Activated naive CD4-positive, alpha-beta T cell treated with anti-CD3 and anti-CD28 coated beads, Interleukin-2, amount 50 U/mL, for 72 hours (primary cell): ENCODE measurements at regions not wholly inside any gene's neighbourhood (a gene's known extent, or its start where the extent isn't known, plus 50 kb on each side); places are given as distances from the start of the nearest gene placed in this dataset.
"Not testable (repeated sequence)": the region's sequence is repeated elsewhere in the genome, so short reads cannot be mapped to it uniquely, and the experiment has no call there.

Source experiments
- ATAC-seq, 2 donors: fragments of 150-1000 bp; cut with Tn5 transposase; 2 replicates each; pipeline ENCODE4 v1.10.0; 2021; ENCODE audit warnings: mild to moderate bottlenecking in 2 of 2, moderate library complexity in 2 of 2
- DNase-seq, 2 donors: peaks; one replicate each; pipeline ENCODE4 v3.0.0; 2021 to 2022; ENCODE audit warnings: low spot score in 2 of 2
- H3K27ac Mint-ChIP-seq, 2 donors: one replicate each; pipeline ENCODE4 v1.8.0; 2022; ENCODE audit warnings: mild to moderate bottlenecking in 2 of 2, mixed read lengths in 2 of 2
- H3K36me3 Mint-ChIP-seq, 2 donors: one replicate each; pipeline ENCODE4 v1.8.0; 2022; ENCODE audit warnings: mixed read lengths in 2 of 2
- H3K9me3 Mint-ChIP-seq, 2 donors: one replicate each; pipeline ENCODE4 v1.8.0; 2022; ENCODE audit warnings: mixed read lengths in 2 of 2

DNA sequence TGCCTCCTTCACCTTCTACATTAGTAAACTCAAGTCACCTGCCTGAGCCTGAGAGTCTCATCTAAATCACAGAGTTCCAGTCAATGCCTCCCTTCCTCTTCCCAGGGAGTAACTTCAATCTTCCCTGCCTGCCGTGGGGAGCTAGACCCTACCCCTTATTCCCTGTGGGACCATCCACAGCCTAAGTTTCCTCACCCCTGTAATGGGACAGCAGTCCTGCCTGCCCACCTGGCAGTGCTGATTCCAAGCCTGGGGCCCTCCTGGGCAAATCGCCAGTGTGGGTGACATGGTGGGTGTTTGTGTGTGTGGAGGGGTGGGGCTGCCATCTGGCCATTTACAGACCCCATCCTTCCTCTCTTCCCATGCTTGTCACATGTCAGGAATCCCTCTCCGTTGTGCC is 258.6 kb downstream of the ANKRD30B start:
- not testable (repeated sequence) for H3K27ac Mint-ChIP-seq, DNase-seq, H3K36me3 Mint-ChIP-seq, ATAC-seq, H3K9me3 Mint-ChIP-seq

- DNase-seq, ATAC-seq: not testable (repeated sequence)
Measured at GRCh38 chr18:15026041-15026440, 278.1 kb downstream of the ANKRD30B start.

GRCh38 chr18:15028037-15028436 is 280.1 kb downstream of the ANKRD30B start:
- not testable (repeated sequence) for H3K36me3 Mint-ChIP-seq, DNase-seq, H3K27ac Mint-ChIP-seq, ATAC-seq, H3K9me3 Mint-ChIP-seq

More at GRCh38 chr18:15026041-15026440, 278.1 kb downstream of the ANKRD30B start:
- H3K36me3 Mint-ChIP-seq, H3K27ac Mint-ChIP-seq, H3K9me3 Mint-ChIP-seq: not testable (repeated sequence)

- not testable (repeated sequence) for DNase-seq, H3K9me3 Mint-ChIP-seq, H3K36me3 Mint-ChIP-seq, H3K27ac Mint-ChIP-seq, ATAC-seq
Measured at GRCh38 chr18:15060279-15060880, 312.4 kb downstream of the ANKRD30B start.

DNA sequence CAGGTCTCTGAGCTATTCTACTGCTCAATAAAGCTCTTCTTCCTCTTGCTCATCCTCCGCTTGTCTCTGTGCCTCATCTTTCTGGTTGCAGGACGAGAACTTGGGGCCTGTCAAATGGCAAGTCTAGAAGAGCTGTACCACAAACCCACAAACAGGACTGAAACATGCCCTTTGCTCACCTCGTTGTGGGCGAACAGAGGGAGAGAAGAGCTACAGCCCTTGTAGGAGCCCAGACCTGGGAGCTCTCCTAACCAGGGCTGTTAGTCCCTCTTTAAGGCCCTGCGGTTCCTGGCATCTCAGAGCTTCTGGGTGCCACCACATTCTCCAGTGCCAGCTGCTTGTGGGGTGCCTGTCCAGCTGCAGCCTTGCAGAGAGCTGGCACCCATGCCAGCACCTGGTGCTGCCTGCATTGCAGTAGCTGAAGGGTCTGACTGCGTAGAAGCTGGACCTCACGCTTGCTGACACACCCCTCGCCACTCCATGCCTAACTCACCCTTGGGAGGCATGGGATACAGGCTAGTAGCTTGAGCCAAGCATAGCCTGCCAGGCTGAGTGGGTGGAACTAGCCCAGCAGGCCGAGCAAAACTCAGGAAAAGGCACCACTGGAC is 313.4 kb downstream of the ANKRD30B start:
- H3K36me3 Mint-ChIP-seq, H3K27ac Mint-ChIP-seq, DNase-seq, H3K9me3 Mint-ChIP-seq, ATAC-seq: not testable (repeated sequence)

DNA sequence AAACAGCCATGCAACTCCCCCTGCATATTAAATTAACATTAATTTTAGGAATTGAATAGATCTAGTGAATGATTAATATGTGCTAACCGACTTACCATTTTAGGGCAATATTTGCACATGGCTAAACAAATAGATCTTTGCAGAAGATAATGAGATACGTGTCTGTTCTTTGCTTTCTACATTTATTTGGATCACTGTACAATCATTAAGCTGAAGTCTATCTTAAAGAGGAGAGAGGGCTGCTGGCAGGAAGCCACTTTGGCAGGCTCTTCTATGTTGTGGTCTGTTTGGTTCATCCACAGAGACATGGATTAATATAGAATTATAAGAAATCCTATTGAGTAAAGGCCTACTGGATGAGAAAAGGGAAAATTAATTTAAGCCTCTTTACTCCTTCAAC is 318.5 kb downstream of the ANKRD30B start:
- H3K27ac Mint-ChIP-seq, DNase-seq, H3K36me3 Mint-ChIP-seq, ATAC-seq, H3K9me3 Mint-ChIP-seq: not testable (repeated sequence)

- not testable (repeated sequence) for H3K27ac Mint-ChIP-seq, DNase-seq, ATAC-seq
Measured at GRCh38 chr18:15071311-15071710, 323.3 kb downstream of the ANKRD30B start.

More at GRCh38 chr18:15071311-15071710, 323.3 kb downstream of the ANKRD30B start:
- not testable (repeated sequence) for H3K36me3 Mint-ChIP-seq, H3K9me3 Mint-ChIP-seq
